Nephron (organoid): ENCODE measurements at regions not wholly inside any gene's neighbourhood (a gene's known extent, or its start where the extent isn't known, plus 50 kb on each side); places are given as distances from the start of the nearest gene placed in this dataset.

Experiments
- H3K27ac Mint-ChIP-seq, 3 experiments: 2 replicates each; pipeline ENCODE4 v1.8.0; 2020; ENCODE audit warnings: mixed read lengths in 3 of 3, mild to moderate bottlenecking in 2 of 3, moderate library complexity in 1 of 3
- H3K27me3 Mint-ChIP-seq: 2 replicates; pipeline ENCODE4 v1.8.0; 2021; ENCODE audit warnings: low read depth, mild to moderate bottlenecking, moderate library complexity, mixed read lengths
- H3K36me3 Mint-ChIP-seq: 2 replicates; pipeline ENCODE4 v1.8.0; 2020; ENCODE audit warnings: low read depth, mixed read lengths
- H3K4me1 Mint-ChIP-seq: 2 replicates; pipeline ENCODE4 v1.8.0; 2020; ENCODE audit warnings: mixed read lengths
- H3K4me3 Mint-ChIP-seq, 3 experiments: 2 replicates each; pipeline ENCODE4 v1.8.0; 2020; ENCODE audit warnings: mild to moderate bottlenecking in 3 of 3, mixed read lengths in 3 of 3, moderate library complexity in 2 of 3
- H3K9me3 Mint-ChIP-seq: 2 replicates; pipeline ENCODE4 v1.8.0; 2020; ENCODE audit warnings: mixed read lengths
- TF ChIP-seq, protein P1 (sequence below), 3 experiments: fragments of 200-600 bp; sonication (generic); IDR thresholded peaks; one replicate each; pipeline ENCODE4 v1.5.0; 2021; ENCODE audit warnings: antibody characterized with exemption in 3 of 3; ENCODE audit not compliant: unreplicated experiment in 3 of 3

DNA sequence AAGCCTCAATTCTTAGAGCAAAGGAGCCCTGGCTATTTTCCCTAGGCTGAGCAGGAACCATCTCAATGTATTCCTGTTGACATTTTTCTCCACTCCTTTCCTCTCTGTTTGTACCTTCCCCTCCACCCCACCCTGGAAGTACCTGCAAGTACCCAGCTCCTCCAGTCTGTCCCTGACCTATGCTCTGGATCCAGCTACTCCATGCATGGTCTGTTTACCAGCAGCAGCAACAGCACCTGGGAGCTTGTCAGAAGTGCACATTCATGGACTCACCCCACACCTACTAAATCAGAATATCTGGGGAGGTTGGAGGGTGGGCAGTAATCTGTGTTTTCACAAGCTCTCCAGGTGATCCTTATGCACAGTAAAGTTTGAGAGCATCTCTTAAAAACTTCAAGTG is 240.7 kb upstream of the UMPS start:
- H3K27ac Mint-ChIP-seq, result no peak overlapping the region
- no peaks in the 10 kb centered on the region for H3K4me1 Mint-ChIP-seq
- no peaks in the 10 kb centered on the region for H3K27me3 Mint-ChIP-seq
- H3K4me3 Mint-ChIP-seq, result no peak overlapping the region
- peaks cover 58% of the 10 kb centered on the region for H3K36me3 Mint-ChIP-seq
- TF ChIP-seq, protein P1, sequence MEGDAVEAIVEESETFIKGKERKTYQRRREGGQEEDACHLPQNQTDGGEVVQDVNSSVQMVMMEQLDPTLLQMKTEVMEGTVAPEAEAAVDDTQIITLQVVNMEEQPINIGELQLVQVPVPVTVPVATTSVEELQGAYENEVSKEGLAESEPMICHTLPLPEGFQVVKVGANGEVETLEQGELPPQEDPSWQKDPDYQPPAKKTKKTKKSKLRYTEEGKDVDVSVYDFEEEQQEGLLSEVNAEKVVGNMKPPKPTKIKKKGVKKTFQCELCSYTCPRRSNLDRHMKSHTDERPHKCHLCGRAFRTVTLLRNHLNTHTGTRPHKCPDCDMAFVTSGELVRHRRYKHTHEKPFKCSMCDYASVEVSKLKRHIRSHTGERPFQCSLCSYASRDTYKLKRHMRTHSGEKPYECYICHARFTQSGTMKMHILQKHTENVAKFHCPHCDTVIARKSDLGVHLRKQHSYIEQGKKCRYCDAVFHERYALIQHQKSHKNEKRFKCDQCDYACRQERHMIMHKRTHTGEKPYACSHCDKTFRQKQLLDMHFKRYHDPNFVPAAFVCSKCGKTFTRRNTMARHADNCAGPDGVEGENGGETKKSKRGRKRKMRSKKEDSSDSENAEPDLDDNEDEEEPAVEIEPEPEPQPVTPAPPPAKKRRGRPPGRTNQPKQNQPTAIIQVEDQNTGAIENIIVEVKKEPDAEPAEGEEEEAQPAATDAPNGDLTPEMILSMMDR (IDR thresholded peaks at IDR 0.05; ENCODE audit: unreplicated experiment in 3 of 3), result no peak
- no peaks in the 10 kb centered on the region for H3K9me3 Mint-ChIP-seq

DNA sequence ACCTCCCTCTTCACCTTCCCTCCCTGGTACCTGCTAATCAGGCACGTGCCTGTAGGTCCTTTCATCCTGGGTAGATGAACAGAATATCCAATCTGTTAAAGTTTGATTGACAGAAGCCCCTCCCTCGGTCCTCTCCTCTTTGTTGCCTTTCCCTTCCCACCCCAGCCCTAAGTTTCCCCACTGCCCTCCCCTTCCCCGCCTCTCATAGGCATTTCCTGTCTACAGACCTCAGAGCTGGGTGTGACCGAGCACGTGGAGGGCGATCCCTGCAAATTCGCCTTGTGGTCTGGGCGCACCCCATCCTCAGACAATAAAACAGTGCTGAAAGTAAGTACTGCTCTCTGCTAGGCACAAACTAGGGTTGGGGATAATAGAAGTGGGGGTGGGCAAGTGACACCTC is 239.2 kb upstream of the UMPS start:
- no peaks in the 10 kb centered on the region for H3K9me3 Mint-ChIP-seq
- H3K27ac Mint-ChIP-seq, result no peak overlapping the region
- TF ChIP-seq, protein P1 (IDR thresholded peaks at IDR 0.05; ENCODE audit: unreplicated experiment in 3 of 3), result no peak
- no peaks in the 10 kb centered on the region for H3K27me3 Mint-ChIP-seq
- peaks cover 54% of the 10 kb centered on the region for H3K36me3 Mint-ChIP-seq
- no peaks in the 10 kb centered on the region for H3K4me1 Mint-ChIP-seq
- H3K4me3 Mint-ChIP-seq, result no peak overlapping the region

DNA sequence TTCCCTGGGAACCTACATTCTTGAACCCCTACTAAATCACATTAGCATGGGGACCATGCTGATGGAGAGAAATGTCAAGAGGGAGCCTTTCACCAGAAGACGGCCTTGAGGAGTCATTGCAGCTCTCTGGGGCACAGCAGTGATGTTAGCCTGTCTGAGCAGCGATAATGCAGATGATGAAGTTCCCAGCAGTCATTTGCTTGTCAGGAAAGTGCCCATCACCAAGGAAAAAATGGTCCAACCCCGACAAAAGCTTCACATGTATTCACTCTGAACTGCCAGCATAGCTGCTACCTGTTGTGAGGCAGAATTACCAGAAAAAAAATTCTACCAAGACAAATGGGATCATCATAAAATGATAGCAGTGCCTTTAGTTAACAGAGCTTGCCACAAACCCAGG is 238.4 kb upstream of the UMPS start:
- H3K36me3 Mint-ChIP-seq, result peaks cover 52% of the 10 kb centered on the region
- H3K27ac Mint-ChIP-seq, result no peak overlapping the region
- H3K9me3 Mint-ChIP-seq, result no peaks in the 10 kb centered on the region
- TF ChIP-seq, protein P1 (IDR thresholded peaks at IDR 0.05; ENCODE audit: unreplicated experiment in 3 of 3), result no peak
- H3K4me1 Mint-ChIP-seq, result no peaks in the 10 kb centered on the region
- no peaks in the 10 kb centered on the region for H3K27me3 Mint-ChIP-seq
- H3K4me3 Mint-ChIP-seq, result no peak overlapping the region

DNA sequence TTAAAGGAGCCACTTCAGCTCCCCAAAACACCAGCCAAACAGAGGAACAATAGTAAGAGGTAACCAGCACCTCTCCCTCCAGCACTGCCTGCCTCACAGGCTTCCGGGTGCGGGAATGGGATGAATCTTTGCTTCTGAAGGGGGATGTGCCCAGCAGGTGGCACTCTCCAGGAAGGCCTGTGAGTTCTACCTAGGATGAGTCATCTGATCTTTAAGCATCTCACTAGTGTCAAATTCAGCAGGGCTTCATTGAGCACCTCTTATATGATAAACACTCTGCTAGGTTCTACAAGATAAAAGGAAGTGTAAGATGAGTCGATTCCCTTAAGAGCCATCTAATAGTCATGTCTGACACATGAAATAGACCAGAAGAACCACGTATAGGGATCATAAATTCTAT is 237.4 kb upstream of the UMPS start:
- no peak overlapping the region for H3K4me3 Mint-ChIP-seq
- H3K27me3 Mint-ChIP-seq, result no peaks in the 10 kb centered on the region
- H3K9me3 Mint-ChIP-seq, result no peaks in the 10 kb centered on the region
- no peaks in the 10 kb centered on the region for H3K4me1 Mint-ChIP-seq
- no peak overlapping the region for H3K27ac Mint-ChIP-seq
- H3K36me3 Mint-ChIP-seq, result peaks cover 52% of the 10 kb centered on the region
- TF ChIP-seq, protein P1 (IDR thresholded peaks at IDR 0.05; ENCODE audit: unreplicated experiment in 3 of 3), result peak in 2 of 3 experiments; percentile 38 to 45

DNA sequence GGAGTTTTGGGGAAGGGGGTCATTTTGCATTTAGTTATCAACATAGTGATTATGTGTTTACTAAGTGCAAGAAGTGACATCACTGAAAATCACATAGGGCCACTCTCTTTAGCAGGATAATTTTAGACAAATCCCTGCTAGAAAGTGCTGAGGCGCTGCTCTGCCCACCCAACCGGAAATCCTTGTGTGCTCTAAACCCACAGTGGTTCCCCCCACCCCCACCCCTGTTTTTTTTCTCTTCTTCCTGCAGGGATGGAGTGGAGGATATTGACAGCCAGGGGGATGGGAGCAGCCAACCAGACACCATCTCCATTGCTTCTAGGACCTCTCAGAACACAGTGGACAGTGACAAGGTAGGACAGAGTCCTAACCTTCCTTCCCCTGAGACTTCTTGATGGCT is 234.2 kb upstream of the UMPS start:
- TF ChIP-seq, protein P1 (IDR thresholded peaks at IDR 0.05; ENCODE audit: unreplicated experiment in 3 of 3), result no peak
- H3K36me3 Mint-ChIP-seq, result peaks cover 30% of the 10 kb centered on the region
- no peaks in the 10 kb centered on the region for H3K9me3 Mint-ChIP-seq
- no peaks in the 10 kb centered on the region for H3K27me3 Mint-ChIP-seq
- no peaks in the 10 kb centered on the region for H3K4me1 Mint-ChIP-seq
- H3K27ac Mint-ChIP-seq, result no peak overlapping the region
- no peak overlapping the region for H3K4me3 Mint-ChIP-seq

DNA sequence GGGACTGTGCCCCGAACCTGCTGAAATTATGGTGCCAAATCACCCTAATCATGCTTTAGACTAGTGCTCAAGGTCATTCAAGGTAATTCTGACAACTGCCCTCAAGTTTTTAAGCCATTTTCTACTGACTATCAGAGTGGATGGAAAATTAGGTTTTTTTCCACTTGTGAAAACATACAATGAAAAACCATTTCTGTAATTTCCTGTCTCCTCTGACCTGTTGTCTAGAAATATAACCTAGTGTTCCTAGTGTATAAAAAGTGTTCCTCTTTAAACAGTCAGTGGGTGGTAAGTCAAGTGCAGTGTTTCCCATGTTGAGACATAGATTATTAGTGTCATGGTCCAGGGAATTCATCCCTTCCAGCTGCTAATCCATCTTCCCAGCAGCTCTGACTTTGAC is 232.8 kb upstream of the UMPS start:
- Mint-ChIP-seq H3K36me3 (peaks cover 20% of the 10 kb centered on the region), H3K4me1 (no peaks in the 10 kb centered on the region), H3K9me3 (no peaks in the 10 kb centered on the region), H3K4me3 (no peak overlapping the region), H3K27ac (no peak overlapping the region), H3K27me3 (no peaks in the 10 kb centered on the region)
- TF ChIP-seq, protein P1 (IDR thresholded peaks at IDR 0.05; ENCODE audit: unreplicated experiment in 3 of 3), result no peak
